Prostate gland (tissue), 2 donors: ENCODE measurements at regions not wholly inside any gene's neighbourhood (a gene's known extent, or its start where the extent isn't known, plus 50 kb on each side); places are given as distances from the start of the nearest gene placed in this dataset.

Experiments used
- DNase-seq: peaks from one replicate; pipeline ENCODE4 v3.0.0-alpha.2; 2019; ENCODE audit warnings: low spot score
- H3K27ac ChIP-seq, 2 donors: fragments of 200-600 bp; sonication (generic); 2 replicates each; pipeline ENCODE4 v1.5.1; 2017 to 2019
- H3K27me3 ChIP-seq: fragments of 200-600 bp; sonication (generic); replicated peaks from 2 replicates; pipeline ENCODE4 v1.5.1; 2019; ENCODE audit not compliant: insufficient read depth
- H3K36me3 ChIP-seq, 2 donors: fragments of 200-600 bp; sonication (generic); 1 replicate in 1 of 2; 2 replicates in 1 of 2; pipeline versions ENCODE4 v1.5.1 to v1.8.1; 2017 to 2019
- H3K4me1 ChIP-seq: fragments of 200-600 bp; sonication (generic); replicated peaks from 2 replicates; pipeline ENCODE4 v1.5.1; 2019
- H3K4me3 ChIP-seq, 2 donors: fragments of 200-600 bp; sonication (generic); 2 replicates each; pipeline ENCODE4 v1.5.1; 2017 to 2019
- H3K9me3 ChIP-seq: fragments of 200-600 bp; sonication (generic); 2 replicates; pipeline ENCODE4 v1.5.1; 2017
- CTCF ChIP-seq, 4 experiments: fragments of 200-600 bp in 2 of 4; fragments of 450-650 bp in 2 of 4; sonication (generic) in 2 of 4; IDR thresholded peaks; 1 replicate in 3 of 4; 2 replicates in 1 of 4; pipeline ENCODE4 v1.5.1; 2016 to 2019; ENCODE audit warnings: antibody characterized with exemption in 4 of 4, mild to moderate bottlenecking in 2 of 4, moderate library complexity in 2 of 4
- POLR2A ChIP-seq: fragments of 450-650 bp; IDR thresholded peaks from one replicate; pipeline ENCODE4 v1.6.1; 2016; ENCODE audit warnings: antibody characterized with exemption, mild to moderate bottlenecking
- POLR2AphosphoS5 ChIP-seq: sonication (generic); formaldehyde crosslinking; IDR thresholded peaks from one replicate; pipeline ENCODE4 v1.6.1; 2017; ENCODE audit warnings: antibody characterized with exemption
- WGBS: methylation state at CpG from one replicate; pipeline ENCODE4 v1.1.5; 2018; 5-methylcytosine and 5-hydroxymethylcytosine counted together
- intact Hi-C: fragments of 100-400 bp; cut with DNase I; formaldehyde crosslinking; loops from one replicate; pipeline ENCODE4 v1.14.2; 2022

- Histone ChIP-seq H3K9me3 (no peaks in the 10 kb centered on the region), H3K27ac (no peak overlapping the region), H3K4me3 (no peak overlapping the region), H3K4me1 (no peaks in the 10 kb centered on the region), H3K36me3 (no peaks in the 10 kb centered on the region), H3K27me3 (no peaks in the 10 kb centered on the region)
- DNase-seq: no peak
- WGBS: 67% methylated on average over 5 of the region's 5 CpGs
- intact Hi-C loops: no loop called here
- no peak for TF ChIP-seq CTCF (IDR thresholded peaks at IDR 0.05)
- TF ChIP-seq POLR2AphosphoS5: no peak
- TF ChIP-seq POLR2A: no peak
Observed at GRCh38 chr2:145729993-145730770, 1210.3 kb upstream of the ZEB2 start.

GRCh38 chr2:145729481-145729880 lies 1209.6 kb upstream of the ZEB2 start:
- no peak overlapping the region for H3K4me3 ChIP-seq
- H3K4me1 ChIP-seq: no peaks in the 10 kb centered on the region
- no peak for DNase-seq
- H3K36me3 ChIP-seq: no peaks in the 10 kb centered on the region
- no peaks in the 10 kb centered on the region for H3K27me3 ChIP-seq
- intact Hi-C loops: no loop called here
- TF ChIP-seq POLR2A (no peak), POLR2AphosphoS5 (no peak), CTCF (IDR thresholded peaks at IDR 0.05) (no peak)
- WGBS: 84% methylated on average over 5 of the region's 5 CpGs
- no peak overlapping the region for H3K27ac ChIP-seq
- no peaks in the 10 kb centered on the region for H3K9me3 ChIP-seq

GRCh38 chr2:145728511-145728910 lies 1208.6 kb upstream of the ZEB2 start:
- WGBS: 28% methylated on average over 1 of the region's 1 CpG
- H3K4me1 ChIP-seq: no peaks in the 10 kb centered on the region
- TF ChIP-seq POLR2AphosphoS5: no peak
- no peak for TF ChIP-seq CTCF (IDR thresholded peaks at IDR 0.05)
- TF ChIP-seq POLR2A: no peak
- H3K27me3 ChIP-seq: no peaks in the 10 kb centered on the region
- DNase-seq: no peak
- intact Hi-C loops: no loop called here
- H3K4me3 ChIP-seq: no peak overlapping the region
- H3K9me3 ChIP-seq: no peaks in the 10 kb centered on the region
- no peak overlapping the region for H3K27ac ChIP-seq
- H3K36me3 ChIP-seq: no peaks in the 10 kb centered on the region

GRCh38 chr2:145725876-145726275 lies 1206.0 kb upstream of the ZEB2 start:
- intact Hi-C loops: no loop called here
- no peaks in the 10 kb centered on the region for H3K4me1 ChIP-seq
- WGBS: 86% methylated on average over 3 of the region's 3 CpGs
- no peaks in the 10 kb centered on the region for H3K27me3 ChIP-seq
- TF ChIP-seq POLR2A (no peak), CTCF (IDR thresholded peaks at IDR 0.05) (no peak), POLR2AphosphoS5 (no peak)
- DNase-seq: no peak
- H3K4me3 ChIP-seq: no peak overlapping the region
- no peak overlapping the region for H3K27ac ChIP-seq
- no peaks in the 10 kb centered on the region for H3K36me3 ChIP-seq
- H3K9me3 ChIP-seq: no peaks in the 10 kb centered on the region

GRCh38 chr2:145724311-145724898 lies 1204.5 kb upstream of the ZEB2 start:
- no peaks in the 10 kb centered on the region for H3K9me3 ChIP-seq
- no peak for DNase-seq
- H3K27me3 ChIP-seq: no peaks in the 10 kb centered on the region
- intact Hi-C loops: no loop called here
- no peaks in the 10 kb centered on the region for H3K36me3 ChIP-seq
- H3K4me3 ChIP-seq: no peak overlapping the region
- no peaks in the 10 kb centered on the region for H3K4me1 ChIP-seq
- no peak for TF ChIP-seq POLR2AphosphoS5
- no peak for TF ChIP-seq POLR2A
- TF ChIP-seq CTCF (IDR thresholded peaks at IDR 0.05): no peak
- WGBS: 64% methylated on average over 1 of the region's 1 CpG
- H3K27ac ChIP-seq: no peak overlapping the region
